ENCODE measurements at regions not wholly inside any gene's neighbourhood (a gene's known extent, or its start where the extent isn't known, plus 50 kb on each side); places are given as distances from the start of the nearest gene placed in this dataset.

DNA sequence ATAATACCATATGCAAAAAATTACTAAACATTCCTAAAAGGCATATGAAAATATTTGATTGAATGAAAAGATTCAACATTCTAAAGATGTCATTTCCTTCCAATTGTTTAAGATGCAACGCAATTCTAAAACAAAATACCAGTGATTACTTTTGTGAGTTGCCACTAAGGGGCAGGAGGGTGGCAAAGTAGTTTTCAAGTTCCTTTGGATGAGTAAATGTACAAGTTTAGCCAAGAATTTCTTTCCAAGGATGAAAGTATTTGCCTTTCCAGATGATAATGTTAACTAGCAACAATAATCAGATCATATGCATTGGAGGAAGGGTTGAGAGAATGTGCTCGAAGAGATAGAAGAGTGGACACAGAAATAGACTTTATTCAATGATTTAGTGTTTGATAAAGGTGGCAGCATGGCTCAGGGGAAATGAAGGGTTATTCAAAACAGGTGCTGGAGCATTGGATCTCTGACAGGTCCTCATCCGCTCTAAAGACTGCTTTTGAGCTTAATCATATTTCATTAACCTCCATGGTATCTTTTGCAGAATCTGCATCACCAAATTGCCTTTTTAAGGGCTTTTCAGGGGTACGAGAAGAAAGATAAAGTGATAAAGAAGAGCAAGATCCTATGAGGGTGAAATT is 678.5 kb upstream of the TBX3 start:
- TF ChIP-seq ZNF274 (IDR thresholded peaks at IDR 0.05; ENCODE audit: low read depth, low read length), result no peak
- TF ChIP-seq YY1 (IDR thresholded peaks at IDR 0.05; ENCODE audit: insufficient read depth, insufficient read length), result no peak
- TF ChIP-seq SUZ12 (IDR thresholded peaks at IDR 0.05; ENCODE audit: extremely low read depth, insufficient read depth, insufficient read length), result no peak
- DNase-seq (ENCODE audit: low read depth, low spot score), result no peak
- Histone ChIP-seq H3K27me3 (ENCODE audit: insufficient read depth, insufficient read length) (no peaks in the 10 kb centered on the region), H3K9me3 (ENCODE audit: insufficient read depth, low read length) (peaks cover 11% of the 10 kb centered on the region; the same call in 1 of the 2 replicates), H3K36me3 (ENCODE audit: insufficient read depth, insufficient read length, low read length) (no peaks in the 10 kb centered on the region), H3K9ac (ENCODE audit: insufficient read length, low read depth) (no peak overlapping the region), H3K4me3 (ENCODE audit: insufficient read length, low read depth) (no peak overlapping the region), H3K4me1 (ENCODE audit: insufficient read depth, insufficient read length) (no peaks in the 10 kb centered on the region)

DNA sequence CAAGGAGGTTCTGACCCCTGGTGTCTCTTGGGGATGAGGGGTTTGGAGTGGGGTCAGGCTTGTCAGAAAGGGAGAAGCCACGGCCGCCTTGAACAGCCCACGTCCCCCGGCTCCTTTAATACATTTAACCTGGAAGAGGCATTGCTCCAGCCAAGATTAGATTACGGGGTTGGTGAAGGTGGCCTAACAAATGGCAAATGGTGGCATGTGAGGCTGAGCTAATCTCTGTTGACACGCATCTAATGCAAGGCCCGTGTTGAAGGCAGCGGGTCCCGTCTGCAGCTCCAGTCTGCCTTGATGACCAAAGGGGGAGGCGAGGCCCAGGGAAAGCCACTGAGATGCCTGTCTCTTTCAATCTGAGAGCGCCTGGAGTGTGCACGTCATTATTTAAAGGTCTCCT is 673.7 kb upstream of the TBX3 start:
- H3K27me3 ChIP-seq (ENCODE audit: insufficient read depth, insufficient read length), result no peaks in the 10 kb centered on the region
- no peaks in the 10 kb centered on the region for H3K36me3 ChIP-seq (ENCODE audit: insufficient read depth, insufficient read length, low read length)
- H3K4me1 ChIP-seq (ENCODE audit: insufficient read depth, insufficient read length), result no peaks in the 10 kb centered on the region
- no peak for DNase-seq (ENCODE audit: low read depth, low spot score)
- TF ChIP-seq ZNF274 (IDR thresholded peaks at IDR 0.05; ENCODE audit: low read depth, low read length) (no peak), YY1 (IDR thresholded peaks at IDR 0.05; ENCODE audit: insufficient read depth, insufficient read length) (no peak), SUZ12 (IDR thresholded peaks at IDR 0.05; ENCODE audit: extremely low read depth, insufficient read depth, insufficient read length) (no peak)
- no peak overlapping the region for H3K9ac ChIP-seq (ENCODE audit: insufficient read length, low read depth)
- H3K4me3 ChIP-seq (ENCODE audit: insufficient read length, low read depth), result no peak overlapping the region
- no peaks in the 10 kb centered on the region for H3K9me3 ChIP-seq (ENCODE audit: insufficient read depth, low read length)

GRCh38 chr12:115355301-115355700 is 671.3 kb upstream of the TBX3 start:
- Histone ChIP-seq H3K4me1 (ENCODE audit: insufficient read depth, insufficient read length) (no peaks in the 10 kb centered on the region), H3K9ac (ENCODE audit: insufficient read length, low read depth) (no peak overlapping the region)

GRCh38 chr12:115354007-115354890 is 670.3 kb upstream of the TBX3 start:
- no peak overlapping the region for H3K9ac ChIP-seq (ENCODE audit: insufficient read length, low read depth)
- DNase-seq (ENCODE audit: low read depth, low spot score), result no peak
- H3K9me3 ChIP-seq (ENCODE audit: insufficient read depth, low read length), result no peaks in the 10 kb centered on the region
- no peak overlapping the region for H3K4me3 ChIP-seq (ENCODE audit: insufficient read length, low read depth)
- TF ChIP-seq ZNF274 (IDR thresholded peaks at IDR 0.05; ENCODE audit: low read depth, low read length), result no peak
- no peak for TF ChIP-seq SUZ12 (IDR thresholded peaks at IDR 0.05; ENCODE audit: extremely low read depth, insufficient read depth, insufficient read length)
- TF ChIP-seq YY1 (IDR thresholded peaks at IDR 0.05; ENCODE audit: insufficient read depth, insufficient read length), result no peak
- H3K4me1 ChIP-seq (ENCODE audit: insufficient read depth, insufficient read length), result no peaks in the 10 kb centered on the region
- H3K27me3 ChIP-seq (ENCODE audit: insufficient read depth, insufficient read length), result no peaks in the 10 kb centered on the region
- no peaks in the 10 kb centered on the region for H3K36me3 ChIP-seq (ENCODE audit: insufficient read depth, insufficient read length, low read length)

More at GRCh38 chr12:115355301-115355700, 671.3 kb upstream of the TBX3 start:
- Histone ChIP-seq H3K27me3 (ENCODE audit: insufficient read depth, insufficient read length) (no peaks in the 10 kb centered on the region), H3K4me3 (ENCODE audit: insufficient read length, low read depth) (no peak overlapping the region), H3K9me3 (ENCODE audit: insufficient read depth, low read length) (no peaks in the 10 kb centered on the region), H3K36me3 (ENCODE audit: insufficient read depth, insufficient read length, low read length) (no peaks in the 10 kb centered on the region)
- no peak for TF ChIP-seq SUZ12 (IDR thresholded peaks at IDR 0.05; ENCODE audit: extremely low read depth, insufficient read depth, insufficient read length)
- TF ChIP-seq YY1 (IDR thresholded peaks at IDR 0.05; ENCODE audit: insufficient read depth, insufficient read length), result no peak
- TF ChIP-seq ZNF274 (IDR thresholded peaks at IDR 0.05; ENCODE audit: low read depth, low read length), result no peak
- DNase-seq (ENCODE audit: low read depth, low spot score), result no peak

- H3K27me3 ChIP-seq (ENCODE audit: insufficient read depth, insufficient read length), result no peaks in the 10 kb centered on the region
- no peaks in the 10 kb centered on the region for H3K36me3 ChIP-seq (ENCODE audit: insufficient read depth, insufficient read length, low read length)
- H3K4me1 ChIP-seq (ENCODE audit: insufficient read depth, insufficient read length), result no peaks in the 10 kb centered on the region
- H3K9ac ChIP-seq (ENCODE audit: insufficient read length, low read depth), result no peak overlapping the region
- H3K9me3 ChIP-seq (ENCODE audit: insufficient read depth, low read length), result no peaks in the 10 kb centered on the region
- H3K4me3 ChIP-seq (ENCODE audit: insufficient read length, low read depth), result no peak overlapping the region
- no peak for DNase-seq (ENCODE audit: low read depth, low spot score)
- TF ChIP-seq ZNF274 (IDR thresholded peaks at IDR 0.05; ENCODE audit: low read depth, low read length) (no peak), SUZ12 (IDR thresholded peaks at IDR 0.05; ENCODE audit: extremely low read depth, insufficient read depth, insufficient read length) (no peak), YY1 (IDR thresholded peaks at IDR 0.05; ENCODE audit: insufficient read depth, insufficient read length) (no peak)
Observed at GRCh38 chr12:115353467-115353866, 669.5 kb upstream of the TBX3 start.

DNA sequence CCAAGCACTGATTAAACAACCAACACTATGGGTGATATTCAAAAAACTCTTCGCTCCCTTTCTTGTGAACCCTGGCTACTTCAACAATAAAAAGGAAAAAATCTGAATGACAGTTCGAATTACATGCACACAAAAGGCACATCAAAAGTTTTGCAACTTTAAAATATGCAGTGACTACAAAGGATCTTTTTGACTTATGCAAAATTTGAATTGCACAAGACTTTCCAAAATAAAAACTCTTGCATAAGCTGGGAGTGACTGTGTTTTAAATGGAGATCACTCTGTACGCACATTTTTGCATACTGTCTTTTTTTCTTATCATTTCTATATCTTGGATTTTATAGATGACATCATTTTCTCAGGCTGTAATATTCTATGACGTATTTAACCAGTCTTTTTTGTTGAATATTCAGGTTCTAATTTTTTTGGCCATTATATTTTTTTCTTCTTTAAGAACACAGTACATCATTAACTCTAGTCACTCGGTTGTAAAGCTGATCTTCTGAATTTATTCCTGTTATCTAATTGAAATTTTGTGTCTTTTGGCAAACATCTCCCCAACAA is 667.6 kb upstream of the TBX3 start:
- no peak for TF ChIP-seq YY1 (IDR thresholded peaks at IDR 0.05; ENCODE audit: insufficient read depth, insufficient read length)
- no peak for TF ChIP-seq SUZ12 (IDR thresholded peaks at IDR 0.05; ENCODE audit: extremely low read depth, insufficient read depth, insufficient read length)
- TF ChIP-seq ZNF274 (IDR thresholded peaks at IDR 0.05; ENCODE audit: low read depth, low read length), result no peak
- no peaks in the 10 kb centered on the region for H3K4me1 ChIP-seq (ENCODE audit: insufficient read depth, insufficient read length)
- H3K36me3 ChIP-seq (ENCODE audit: insufficient read depth, insufficient read length, low read length), result no peaks in the 10 kb centered on the region
- no peak for DNase-seq (ENCODE audit: low read depth, low spot score)
- H3K9ac ChIP-seq (ENCODE audit: insufficient read length, low read depth), result no peak overlapping the region
- no peaks in the 10 kb centered on the region for H3K27me3 ChIP-seq (ENCODE audit: insufficient read depth, insufficient read length)
- H3K9me3 ChIP-seq (ENCODE audit: insufficient read depth, low read length), result no peaks in the 10 kb centered on the region
- no peak overlapping the region for H3K4me3 ChIP-seq (ENCODE audit: insufficient read length, low read depth)

- H3K9ac ChIP-seq (ENCODE audit: insufficient read length, low read depth), result no peak overlapping the region
- H3K9me3 ChIP-seq (ENCODE audit: insufficient read depth, low read length), result no peaks in the 10 kb centered on the region
- no peak for DNase-seq (ENCODE audit: low read depth, low spot score)
- H3K4me3 ChIP-seq (ENCODE audit: insufficient read length, low read depth), result no peak overlapping the region
- no peaks in the 10 kb centered on the region for H3K27me3 ChIP-seq (ENCODE audit: insufficient read depth, insufficient read length)
- H3K4me1 ChIP-seq (ENCODE audit: insufficient read depth, insufficient read length), result no peaks in the 10 kb centered on the region
- no peaks in the 10 kb centered on the region for H3K36me3 ChIP-seq (ENCODE audit: insufficient read depth, insufficient read length, low read length)
- TF ChIP-seq SUZ12 (IDR thresholded peaks at IDR 0.05; ENCODE audit: extremely low read depth, insufficient read depth, insufficient read length) (no peak), YY1 (IDR thresholded peaks at IDR 0.05; ENCODE audit: insufficient read depth, insufficient read length) (no peak), ZNF274 (IDR thresholded peaks at IDR 0.05; ENCODE audit: low read depth, low read length) (no peak)
Observed at GRCh38 chr12:115349711-115350110, 665.7 kb upstream of the TBX3 start.

All from NT2/D1 (cell line).